GM10266 (cell line): ENCODE measurements at regions not wholly inside any gene's neighbourhood (a gene's known extent, or its start where the extent isn't known, plus 50 kb on each side); places are given as distances from the start of the nearest gene placed in this dataset.

Source experiments
- DNase-seq: peaks from one replicate; pipeline ENCODE4 v3.0.0; 2012; ENCODE audit errors: extremely low spot score
- CTCF ChIP-seq: IDR thresholded peaks from 2 replicates; pipeline ENCODE4 v1.5.1; 2012; ENCODE audit warnings: mild to moderate bottlenecking, low read depth; ENCODE audit not compliant: control insufficient read depth, insufficient read depth; ENCODE audit errors: missing control alignments

DNA sequence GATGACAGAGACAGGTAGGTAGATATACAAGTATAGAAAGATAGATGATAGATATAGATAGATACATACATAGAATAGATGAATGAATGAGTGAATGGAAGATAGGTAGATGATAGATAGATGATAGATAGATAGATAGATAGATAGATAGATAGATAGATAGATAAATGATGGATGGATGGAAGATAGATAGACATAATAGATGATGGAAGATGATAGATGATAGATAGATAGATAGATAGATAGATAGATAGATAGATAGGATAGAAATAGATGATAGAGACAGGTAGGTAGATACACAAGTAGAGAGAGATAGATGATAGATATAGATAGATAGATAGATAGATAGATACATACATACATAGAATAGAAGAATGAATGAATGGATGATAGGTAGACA is 510.1 kb upstream of the AUTS2 start:
- no peak for DNase-seq
- TF ChIP-seq CTCF: no peak

DNA sequence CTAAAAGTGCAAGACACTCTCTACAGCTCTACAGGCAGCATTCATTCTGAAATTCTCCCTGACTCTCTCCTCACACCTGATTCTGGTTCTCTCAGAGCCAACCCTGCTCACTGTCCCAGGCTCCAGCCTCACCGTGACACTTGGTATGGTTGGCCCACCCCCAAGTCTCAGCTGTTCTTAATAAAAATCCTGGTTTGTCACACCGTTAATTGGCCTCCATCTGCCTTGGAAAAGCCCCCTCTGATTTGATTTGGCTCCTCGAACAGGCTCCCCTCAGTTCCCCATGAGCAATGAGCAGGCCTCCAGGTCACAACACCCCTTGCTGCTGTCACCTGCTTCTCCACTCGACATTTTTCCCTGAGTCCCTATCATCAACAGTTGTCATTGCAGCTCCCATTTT is 507.3 kb upstream of the AUTS2 start:
- TF ChIP-seq CTCF: no peak
- DNase-seq: no peak

GRCh38 chr7:69091521-69091920 is 506.8 kb upstream of the AUTS2 start:
- DNase-seq: no peak
- TF ChIP-seq CTCF: no peak

DNA sequence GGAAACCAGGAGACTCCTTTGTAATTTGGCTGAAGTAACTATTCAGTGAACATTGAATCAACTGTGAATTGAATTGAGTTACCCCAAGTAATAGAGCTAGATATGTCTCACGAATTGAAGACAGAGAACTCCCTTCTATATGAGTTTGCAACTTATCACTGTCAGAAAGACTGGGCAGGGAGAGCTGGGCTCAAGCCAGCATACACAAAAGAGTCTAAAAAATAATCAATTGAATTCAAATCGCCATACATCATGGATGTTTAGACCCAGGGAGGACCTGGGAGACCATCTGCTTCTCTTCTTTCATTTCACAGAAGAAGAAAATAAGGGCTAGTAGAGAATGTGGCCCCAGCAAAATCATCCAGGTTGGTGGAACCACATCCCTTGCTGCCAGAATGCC is 503.1 kb upstream of the AUTS2 start:
- no peak for TF ChIP-seq CTCF
- DNase-seq: no peak

- DNase-seq: no peak
- TF ChIP-seq CTCF: no peak
Observed at GRCh38 chr7:69095649-69096048, 502.6 kb upstream of the AUTS2 start.

DNA sequence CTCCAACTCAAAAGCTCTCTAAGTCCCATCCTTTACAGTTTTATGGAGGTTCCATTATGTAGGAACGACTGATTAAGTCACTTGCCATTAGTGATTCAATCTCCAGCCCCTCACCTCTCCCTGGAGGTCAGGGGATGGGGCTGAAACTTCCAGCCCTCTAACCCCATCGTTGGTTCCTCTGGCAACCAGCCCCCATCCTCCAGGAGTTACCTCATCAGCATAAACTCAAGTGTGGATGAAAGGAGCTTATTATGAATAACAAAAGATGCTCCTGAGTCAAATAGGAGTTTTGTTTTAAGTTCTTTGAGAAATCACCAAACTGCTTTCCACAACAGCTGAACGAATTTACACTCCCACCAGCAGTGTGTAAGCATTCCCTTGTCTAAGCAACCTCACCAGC is 494.3 kb upstream of the AUTS2 start:
- TF ChIP-seq CTCF: no peak
- DNase-seq: no peak

DNA sequence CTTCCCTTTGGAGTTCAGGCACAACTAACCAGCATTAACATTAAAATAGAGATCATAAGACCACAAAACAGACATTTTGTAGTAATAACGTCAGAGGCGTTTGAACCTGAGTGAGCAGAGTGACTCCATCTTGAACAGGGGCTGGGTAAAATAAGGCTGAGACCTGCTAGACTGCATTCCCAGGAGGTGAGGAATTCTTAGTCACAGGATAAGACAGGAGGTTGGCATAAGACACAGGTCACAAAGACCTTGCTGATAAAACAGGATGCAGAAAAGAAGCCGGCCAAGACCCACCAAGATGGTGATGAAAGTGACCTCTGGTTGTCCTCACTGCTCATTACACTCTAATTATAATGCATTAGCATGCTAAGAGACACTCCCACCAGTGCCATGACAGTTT is 493.2 kb upstream of the AUTS2 start:
- no peak for TF ChIP-seq CTCF

More for the DNA sequence above, 493.2 kb upstream of the AUTS2 start:
- no peak for DNase-seq
